ENCODE measurements at regions not wholly inside any gene's neighbourhood (a gene's known extent, or its start where the extent isn't known, plus 50 kb on each side); places are given as distances from the start of the nearest gene placed in this dataset.

GRCh38 chr13:22127277-22128164 lies 456.6 kb downstream of the FGF9 start:
- no peak for ATAC-seq
- Histone ChIP-seq H3K27me3 (ENCODE audit: low read length) (peaks cover 7% of the 10 kb centered on the region), H4K20me1 (ENCODE audit: low read length) (no peaks in the 10 kb centered on the region), H3K4me2 (ENCODE audit: low read length) (no peak overlapping the region), H3K9me3 (ENCODE audit: low read length) (no peaks in the 10 kb centered on the region), H3F3A (ENCODE audit: low read length, unreplicated experiment) (no peaks in the 10 kb centered on the region), H3K79me2 (ENCODE audit: low read length) (no peaks in the 10 kb centered on the region), H3K9me2 (replicated peaks; ENCODE audit: low read length) (no peaks in the 10 kb centered on the region), H2AFZ (ENCODE audit: low read length) (no peak overlapping the region), H3K4me3 (ENCODE audit: low read length) (no peak overlapping the region), H3K4me1 (ENCODE audit: insufficient read depth, low read length) (no peaks in the 10 kb centered on the region), H3K27ac (ENCODE audit: low read length) (no peak overlapping the region), H3K36me3 (ENCODE audit: low read depth, low read length) (no peaks in the 10 kb centered on the region), H3K9ac (ENCODE audit: low read length) (no peak overlapping the region)
- TF ChIP-seq EZH2 (IDR thresholded peaks at IDR 0.05; ENCODE audit: low read length, unreplicated experiment) (no peak), EZH2phosphoT487 (IDR thresholded peaks at IDR 0.05; ENCODE audit: borderline replicate concordance, low read length) (no peak)
- TF ChIP-seq, protein P1, sequence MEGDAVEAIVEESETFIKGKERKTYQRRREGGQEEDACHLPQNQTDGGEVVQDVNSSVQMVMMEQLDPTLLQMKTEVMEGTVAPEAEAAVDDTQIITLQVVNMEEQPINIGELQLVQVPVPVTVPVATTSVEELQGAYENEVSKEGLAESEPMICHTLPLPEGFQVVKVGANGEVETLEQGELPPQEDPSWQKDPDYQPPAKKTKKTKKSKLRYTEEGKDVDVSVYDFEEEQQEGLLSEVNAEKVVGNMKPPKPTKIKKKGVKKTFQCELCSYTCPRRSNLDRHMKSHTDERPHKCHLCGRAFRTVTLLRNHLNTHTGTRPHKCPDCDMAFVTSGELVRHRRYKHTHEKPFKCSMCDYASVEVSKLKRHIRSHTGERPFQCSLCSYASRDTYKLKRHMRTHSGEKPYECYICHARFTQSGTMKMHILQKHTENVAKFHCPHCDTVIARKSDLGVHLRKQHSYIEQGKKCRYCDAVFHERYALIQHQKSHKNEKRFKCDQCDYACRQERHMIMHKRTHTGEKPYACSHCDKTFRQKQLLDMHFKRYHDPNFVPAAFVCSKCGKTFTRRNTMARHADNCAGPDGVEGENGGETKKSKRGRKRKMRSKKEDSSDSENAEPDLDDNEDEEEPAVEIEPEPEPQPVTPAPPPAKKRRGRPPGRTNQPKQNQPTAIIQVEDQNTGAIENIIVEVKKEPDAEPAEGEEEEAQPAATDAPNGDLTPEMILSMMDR (conservative IDR thresholded peaks at IDR 0.05; ENCODE audit: low read depth, low read length), result no peak
- intact Hi-C loops (cut with micrococcal nuclease), result no loop called here
- no TSS peak for BruUV-seq (replicated peaks)
- no peak for DNase-seq
- ChIA-PET CTCF (no interaction called here), POLR2A (ENCODE audit: unreplicated experiment) (no interaction called here)

DNA sequence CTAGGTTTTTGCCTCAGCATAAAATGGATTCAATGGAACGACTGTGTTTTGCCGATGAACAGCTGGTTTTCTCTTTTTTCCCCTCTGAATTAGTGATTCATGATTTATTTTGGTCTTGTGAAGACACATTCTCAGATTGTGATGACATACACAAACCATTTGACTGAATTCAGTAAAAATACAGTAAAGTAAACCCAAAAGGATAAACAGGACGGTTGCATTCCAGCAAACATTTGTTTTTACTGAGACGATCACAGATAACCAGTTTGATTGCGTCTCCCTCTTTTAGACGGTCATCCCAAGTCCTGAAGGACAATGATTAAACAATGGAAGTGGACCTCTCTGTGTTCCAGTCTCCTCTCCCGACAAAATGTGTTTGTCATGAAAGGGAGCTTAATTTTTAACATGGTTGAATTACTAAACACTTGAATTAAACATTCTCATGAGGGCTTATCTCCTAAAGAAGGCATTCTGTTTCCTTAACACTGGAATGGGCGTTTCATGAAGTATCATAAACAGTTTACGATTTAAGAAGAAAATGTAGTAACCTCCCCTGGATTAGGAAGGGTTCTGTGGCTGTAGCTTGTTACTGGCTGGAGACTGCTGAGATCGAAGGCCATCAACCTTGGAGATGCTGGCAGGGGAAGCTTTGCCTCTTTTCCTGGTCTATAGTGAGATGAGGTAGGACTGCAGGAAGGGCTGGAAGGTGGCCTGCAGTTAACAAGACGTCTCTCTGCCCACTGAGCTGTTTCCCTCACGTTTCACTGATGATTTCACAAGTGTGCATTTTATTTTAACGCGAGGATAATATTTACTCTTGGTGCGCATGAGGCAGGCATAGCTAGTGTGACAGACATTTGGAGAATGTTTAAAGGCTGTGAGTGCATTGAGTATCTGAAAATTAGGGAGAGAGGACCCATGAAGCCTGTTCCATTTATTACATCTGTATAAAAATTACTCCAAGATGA lies 457.9 kb downstream of the FGF9 start:
- ChIA-PET CTCF (no interaction called here), POLR2A (ENCODE audit: unreplicated experiment) (no interaction called here)
- DNase-seq (no peak), ATAC-seq (no peak)
- H3K9me2 ChIP-seq (replicated peaks; ENCODE audit: low read length), result no peaks in the 10 kb centered on the region
- H3K36me3 ChIP-seq (ENCODE audit: low read depth, low read length), result no peaks in the 10 kb centered on the region
- intact Hi-C loops (cut with micrococcal nuclease), result no loop called here
- no peak overlapping the region for H2AFZ ChIP-seq (ENCODE audit: low read length)
- TF ChIP-seq, protein P1 (conservative IDR thresholded peaks at IDR 0.05; ENCODE audit: low read depth, low read length), result no peak
- no peak for TF ChIP-seq EZH2phosphoT487 (IDR thresholded peaks at IDR 0.05; ENCODE audit: borderline replicate concordance, low read length)
- no peak for TF ChIP-seq EZH2 (IDR thresholded peaks at IDR 0.05; ENCODE audit: low read length, unreplicated experiment)
- H3K79me2 ChIP-seq (ENCODE audit: low read length), result no peaks in the 10 kb centered on the region
- H3K9ac ChIP-seq (ENCODE audit: low read length), result no peak overlapping the region
- H3F3A ChIP-seq (ENCODE audit: low read length, unreplicated experiment), result no peaks in the 10 kb centered on the region
- no peaks in the 10 kb centered on the region for H3K4me1 ChIP-seq (ENCODE audit: insufficient read depth, low read length)
- no peaks in the 10 kb centered on the region for H3K9me3 ChIP-seq (ENCODE audit: low read length)
- peaks cover 10% of the 10 kb centered on the region for H3K27me3 ChIP-seq (ENCODE audit: low read length)
- H3K4me3 ChIP-seq (ENCODE audit: low read length), result no peak overlapping the region
- H4K20me1 ChIP-seq (ENCODE audit: low read length), result no peaks in the 10 kb centered on the region
- no peak overlapping the region for H3K4me2 ChIP-seq (ENCODE audit: low read length)
- H3K27ac ChIP-seq (ENCODE audit: low read length), result no peak overlapping the region
- BruUV-seq (replicated peaks), result no TSS peak
